Nephron progenitor cell (in vitro differentiated cells): ENCODE measurements at regions not wholly inside any gene's neighbourhood (a gene's known extent, or its start where the extent isn't known, plus 50 kb on each side); places are given as distances from the start of the nearest gene placed in this dataset.

Experiments
- DNase-seq: peaks from one replicate; pipeline ENCODE4 v3.0.0; 2021
- H3K27ac Mint-ChIP-seq: 2 replicates; pipeline ENCODE4 v1.8.0; 2021; ENCODE audit warnings: mild to moderate bottlenecking, moderate library complexity, mixed read lengths
- H3K27me3 Mint-ChIP-seq: 2 replicates; pipeline ENCODE4 v1.8.0; 2021; ENCODE audit warnings: mild to moderate bottlenecking, low read depth, mixed read lengths; ENCODE audit not compliant: poor library complexity
- H3K36me3 Mint-ChIP-seq: 2 replicates; pipeline ENCODE4 v1.8.0; 2021; ENCODE audit warnings: low read depth, mixed read lengths
- H3K4me1 Mint-ChIP-seq: 2 replicates; pipeline ENCODE4 v1.8.0; 2021; ENCODE audit warnings: mixed read lengths
- H3K4me3 Mint-ChIP-seq: 2 replicates; pipeline ENCODE4 v1.8.0; 2021; ENCODE audit warnings: mild to moderate bottlenecking, moderate library complexity, mixed read lengths
- H3K9me3 Mint-ChIP-seq: 2 replicates; pipeline ENCODE4 v1.8.0; 2021; ENCODE audit warnings: mild to moderate bottlenecking, moderate library complexity, mixed read lengths
- CTCF ChIP-seq: fragments of 200-600 bp; sonication (generic); IDR thresholded peaks from 2 replicates; pipeline ENCODE4 v1.5.0; 2021; ENCODE audit warnings: antibody characterized with exemption

GRCh38 chr3:148420242-148420641, 277.5 kb upstream of the AGTR1 start:
- Mint-ChIP-seq H3K27ac (no peak overlapping the region), H3K4me3 (no peak overlapping the region)
- DNase-seq: no peak

GRCh38 chr3:148428862-148429605, 268.7 kb upstream of the AGTR1 start:
- H3K4me3 Mint-ChIP-seq: no peak overlapping the region
- H3K27ac Mint-ChIP-seq: no peak overlapping the region
- no peak for TF ChIP-seq CTCF
- DNase-seq: no peak
- H3K9me3 Mint-ChIP-seq: no peaks in the 10 kb centered on the region
- H3K4me1 Mint-ChIP-seq: no peaks in the 10 kb centered on the region
- no peaks in the 10 kb centered on the region for H3K36me3 Mint-ChIP-seq
- H3K27me3 Mint-ChIP-seq: no peaks in the 10 kb centered on the region

More at GRCh38 chr3:148420242-148420641, 277.5 kb upstream of the AGTR1 start:
- peaks cover 4% of the 10 kb centered on the region for H3K9me3 Mint-ChIP-seq
- H3K27me3 Mint-ChIP-seq: no peaks in the 10 kb centered on the region
- H3K4me1 Mint-ChIP-seq: no peaks in the 10 kb centered on the region
- no peaks in the 10 kb centered on the region for H3K36me3 Mint-ChIP-seq
- TF ChIP-seq CTCF: no peak

GRCh38 chr3:148433665-148434064, 264.0 kb upstream of the AGTR1 start:
- no peaks in the 10 kb centered on the region for H3K4me1 Mint-ChIP-seq
- DNase-seq: no peak
- H3K4me3 Mint-ChIP-seq: no peak overlapping the region
- H3K27me3 Mint-ChIP-seq: no peaks in the 10 kb centered on the region
- H3K36me3 Mint-ChIP-seq: no peaks in the 10 kb centered on the region
- no peak for TF ChIP-seq CTCF
- H3K27ac Mint-ChIP-seq: no peak overlapping the region
- H3K9me3 Mint-ChIP-seq: no peaks in the 10 kb centered on the region

- Mint-ChIP-seq H3K36me3 (no peaks in the 10 kb centered on the region), H3K27ac (no peak overlapping the region)
- TF ChIP-seq CTCF: no peak
Observed at GRCh38 chr3:148435534-148435933, 262.2 kb upstream of the AGTR1 start.

GRCh38 chr3:148439254-148439822, 258.4 kb upstream of the AGTR1 start:
- Mint-ChIP-seq H3K36me3 (no peaks in the 10 kb centered on the region), H3K4me1 (no peaks in the 10 kb centered on the region), H3K27me3 (no peaks in the 10 kb centered on the region), H3K27ac (no peak overlapping the region), H3K9me3 (no peaks in the 10 kb centered on the region), H3K4me3 (no peak overlapping the region)
- no peak for TF ChIP-seq CTCF
- no peak for DNase-seq

More at GRCh38 chr3:148435534-148435933, 262.2 kb upstream of the AGTR1 start:
- DNase-seq: no peak
- Mint-ChIP-seq H3K27me3 (no peaks in the 10 kb centered on the region), H3K9me3 (no peaks in the 10 kb centered on the region), H3K4me3 (no peak overlapping the region), H3K4me1 (no peaks in the 10 kb centered on the region)

- H3K4me3 Mint-ChIP-seq: no peak overlapping the region
- DNase-seq: no peak
- H3K36me3 Mint-ChIP-seq: no peaks in the 10 kb centered on the region
- no peak overlapping the region for H3K27ac Mint-ChIP-seq
- peaks cover 3% of the 10 kb centered on the region for H3K27me3 Mint-ChIP-seq
- H3K4me1 Mint-ChIP-seq: no peaks in the 10 kb centered on the region
- no peaks in the 10 kb centered on the region for H3K9me3 Mint-ChIP-seq
- no peak for TF ChIP-seq CTCF
Observed at GRCh38 chr3:148441191-148441590, 256.5 kb upstream of the AGTR1 start.
